Inflammatory macrophage treated with lipopolysaccharide for 4 hours (primary cell): ENCODE measurements at regions not wholly inside any gene's neighbourhood (a gene's known extent, or its start where the extent isn't known, plus 50 kb on each side); places are given as distances from the start of the nearest gene placed in this dataset.
"Not testable (repeated sequence)": the region's sequence is repeated elsewhere in the genome, so short reads cannot be mapped to it uniquely, and the experiment has no call there.

ENCODE experiments used
- DNase-seq: peaks from one replicate; pipeline ENCODE4 v3.0.0-alpha.2; 2020

DNA sequence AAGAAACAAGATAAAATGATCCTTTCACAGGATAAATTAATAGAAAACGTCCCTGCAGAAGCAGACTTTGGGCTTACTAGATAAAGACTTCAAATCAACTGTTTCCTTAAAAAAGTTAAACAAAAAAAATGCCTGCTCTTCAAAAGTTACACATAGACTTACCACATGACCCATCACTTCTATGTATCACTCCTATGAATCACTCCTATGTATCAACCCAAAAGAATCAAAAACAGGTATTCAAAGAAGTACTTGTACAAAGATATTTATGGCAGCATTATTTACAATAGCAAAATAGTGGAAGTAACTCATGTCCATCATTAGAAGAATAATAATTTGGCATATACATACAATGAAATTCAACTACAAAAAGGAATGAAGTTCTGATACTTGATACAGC lies 56.3 kb upstream of the PRDM9 start:
- no peak for DNase-seq

DNA sequence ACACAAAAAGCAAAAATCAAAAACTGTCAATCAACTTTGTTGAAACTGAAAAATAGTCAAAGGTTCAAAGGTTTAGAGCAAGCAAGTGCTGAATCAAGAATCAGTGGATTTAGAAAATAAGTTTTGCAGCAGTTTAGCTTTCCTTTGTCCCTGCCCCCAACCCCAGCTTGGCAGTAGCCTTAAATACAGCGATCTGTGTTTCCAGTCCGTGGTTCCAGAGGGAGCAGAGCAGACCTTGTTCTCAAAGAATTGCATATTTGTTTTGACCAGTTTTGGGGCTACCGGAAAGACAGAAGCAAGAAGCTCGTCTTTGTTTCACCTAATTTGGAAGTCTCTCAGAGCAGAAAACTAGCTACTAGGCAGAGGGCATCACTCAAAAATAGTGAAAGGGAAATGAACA lies 57.2 kb upstream of the PRDM9 start:
- no peak for DNase-seq

DNA sequence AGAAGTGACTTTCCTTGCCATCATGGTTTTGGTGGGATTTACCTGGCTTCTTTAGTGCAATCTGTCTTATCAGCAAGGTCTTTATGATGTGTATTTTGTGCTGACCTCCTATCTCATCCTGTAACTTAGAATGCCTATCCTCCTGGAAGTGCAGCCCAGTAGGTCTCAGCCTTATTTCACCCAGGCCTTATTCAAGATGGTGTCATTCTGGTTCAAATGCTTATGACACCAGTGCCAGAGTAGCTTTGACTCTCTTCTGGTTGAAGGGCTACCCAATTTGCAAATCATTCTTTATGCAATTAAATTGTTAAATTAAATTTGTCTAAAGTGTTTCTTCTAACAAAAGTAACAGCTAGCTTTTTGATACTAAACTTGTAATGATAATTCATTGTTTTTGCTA lies 58.8 kb upstream of the PRDM9 start:
- no peak for DNase-seq

DNA sequence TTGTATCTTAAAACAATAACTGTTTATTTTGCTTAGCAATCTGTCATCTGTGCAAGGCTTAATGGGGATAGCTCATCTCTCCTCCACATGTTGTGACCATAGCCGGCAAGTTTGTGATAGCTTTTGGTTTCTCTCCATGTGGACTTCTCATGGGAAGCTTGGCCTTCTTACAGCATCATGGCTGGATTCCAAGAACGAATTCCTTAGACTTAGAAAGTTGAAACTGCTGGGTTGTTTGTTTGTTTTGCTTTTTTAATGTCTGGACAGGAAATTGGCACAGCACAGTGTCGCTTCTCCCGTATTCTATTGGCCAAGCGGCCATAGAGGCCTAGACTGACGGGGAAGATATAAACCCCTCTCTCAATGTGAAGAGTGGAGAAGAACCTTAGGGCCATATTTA lies 61.0 kb upstream of the PRDM9 start:
- DNase-seq = no peak

- no peak for DNase-seq
Measured at GRCh38 chr5:23445573-23445972, 61.8 kb upstream of the PRDM9 start.

- no peak for DNase-seq
Measured at GRCh38 chr5:23440703-23441102, 66.7 kb upstream of the PRDM9 start.

DNA sequence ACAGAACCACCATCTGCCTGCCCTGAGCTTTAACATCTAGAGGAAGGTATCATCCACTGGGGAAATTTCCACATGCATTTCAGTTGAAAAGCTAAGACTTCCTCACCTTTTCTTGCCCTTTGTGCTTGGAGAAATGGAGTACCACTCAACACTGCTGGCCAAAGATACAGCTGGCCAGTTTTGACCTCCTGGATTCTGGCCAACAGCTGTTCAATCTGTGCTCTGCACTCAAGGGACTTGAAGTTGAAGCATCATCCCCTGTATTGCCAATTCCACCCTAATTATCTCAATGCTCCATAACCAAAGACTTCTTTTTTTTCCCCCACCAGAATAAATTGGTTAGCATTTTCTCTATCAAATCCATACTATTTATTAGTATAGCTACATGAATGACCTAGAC lies 70.4 kb upstream of the PRDM9 start:
- no peak for DNase-seq

DNA sequence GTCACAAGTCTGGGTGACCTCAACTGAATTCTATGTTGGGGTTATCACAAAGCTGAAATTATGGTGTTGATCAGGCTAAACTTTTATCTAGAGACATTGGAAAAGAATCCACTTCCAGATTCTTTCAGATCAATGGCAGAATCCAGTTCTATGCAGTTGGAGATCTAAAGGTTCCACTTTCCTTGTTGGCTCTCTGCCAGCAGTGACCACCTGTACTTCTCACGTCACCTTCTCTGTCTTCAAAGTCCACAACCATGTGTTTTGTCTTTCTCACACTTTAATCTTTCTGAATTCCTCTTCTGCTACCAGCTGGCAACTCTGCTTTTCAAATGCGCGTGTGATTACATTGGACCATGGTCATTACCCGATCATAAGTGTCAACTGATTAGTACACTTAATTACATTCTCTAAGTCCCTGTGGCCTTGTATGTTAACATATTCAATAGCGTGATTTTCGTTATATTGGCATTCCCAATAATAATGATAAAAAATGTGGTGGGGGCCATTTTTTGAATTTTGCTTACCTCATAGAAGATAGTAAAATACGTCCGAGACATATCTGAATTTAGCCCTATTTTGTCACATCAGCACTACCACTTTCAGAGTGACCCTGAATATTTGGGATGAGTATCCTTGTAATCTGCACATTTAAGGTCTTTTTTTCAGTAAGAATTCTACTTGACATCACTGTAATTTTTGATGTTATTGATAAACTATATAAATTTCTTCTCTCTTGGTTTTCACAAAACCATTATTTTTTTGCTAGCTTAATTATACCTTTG lies 73.7 kb upstream of the PRDM9 start:
- no peak for DNase-seq

DNA sequence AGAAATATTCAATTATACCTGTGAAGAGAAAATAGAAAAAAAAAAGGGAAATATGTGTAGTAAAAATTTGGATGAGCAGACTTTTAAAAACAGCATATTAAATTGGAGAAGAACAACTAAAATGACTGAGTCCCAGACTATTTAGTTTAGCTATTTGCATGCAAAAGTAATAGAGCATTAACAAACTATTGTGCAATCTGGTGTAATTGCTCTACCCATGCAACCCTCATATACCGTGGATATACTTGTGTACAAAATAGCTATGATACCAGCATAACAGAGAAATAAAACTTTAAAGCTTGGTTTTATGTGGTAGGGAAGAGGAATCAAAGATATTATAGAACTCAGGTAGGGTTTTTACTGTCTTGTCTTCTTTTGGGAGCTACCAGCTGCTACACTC lies 78.7 kb upstream of the PRDM9 start:
- DNase-seq = no peak

DNA sequence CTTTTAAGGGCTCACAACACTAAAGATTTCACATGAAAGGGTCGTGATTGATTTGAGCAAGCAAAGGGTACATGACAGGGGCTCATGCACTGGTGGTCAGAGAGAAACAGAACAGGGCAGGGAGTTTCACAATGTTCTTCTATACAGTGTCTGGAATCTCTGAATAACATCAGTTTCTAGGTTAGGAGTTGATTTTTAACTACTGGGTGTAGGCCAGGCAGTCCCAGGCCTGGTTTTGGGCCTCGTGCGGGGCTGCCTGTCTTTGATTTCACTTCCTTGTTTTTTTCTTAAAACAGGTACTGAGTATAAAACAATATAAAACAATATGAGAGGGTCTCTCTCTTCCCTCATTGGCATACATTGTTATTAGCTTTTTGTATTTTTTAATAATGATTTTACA lies 87.2 kb upstream of the PRDM9 start:
- DNase-seq = not testable (repeated sequence)

- no peak for DNase-seq
Measured at GRCh38 chr5:23419115-23419514, 88.3 kb upstream of the PRDM9 start.

DNA sequence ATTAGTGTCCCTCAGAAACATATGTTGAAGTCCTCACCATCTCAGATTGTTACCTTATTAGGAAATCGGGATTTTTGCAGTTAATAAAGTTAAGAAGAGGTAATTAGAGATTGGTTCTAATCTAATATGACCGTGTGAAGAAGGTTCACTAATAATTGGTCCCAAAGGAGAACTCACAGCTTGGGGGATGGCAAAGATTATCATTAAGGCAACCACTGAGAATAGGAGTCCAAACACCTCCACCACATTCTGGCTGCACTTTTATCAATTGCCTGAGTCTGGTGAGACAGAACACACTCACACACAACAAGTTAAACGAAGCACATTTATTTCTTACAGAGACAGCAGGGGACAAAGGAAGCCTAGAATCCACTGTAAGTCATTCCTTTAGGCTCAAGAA lies 94.9 kb upstream of the PRDM9 start:
- no peak for DNase-seq

DNA sequence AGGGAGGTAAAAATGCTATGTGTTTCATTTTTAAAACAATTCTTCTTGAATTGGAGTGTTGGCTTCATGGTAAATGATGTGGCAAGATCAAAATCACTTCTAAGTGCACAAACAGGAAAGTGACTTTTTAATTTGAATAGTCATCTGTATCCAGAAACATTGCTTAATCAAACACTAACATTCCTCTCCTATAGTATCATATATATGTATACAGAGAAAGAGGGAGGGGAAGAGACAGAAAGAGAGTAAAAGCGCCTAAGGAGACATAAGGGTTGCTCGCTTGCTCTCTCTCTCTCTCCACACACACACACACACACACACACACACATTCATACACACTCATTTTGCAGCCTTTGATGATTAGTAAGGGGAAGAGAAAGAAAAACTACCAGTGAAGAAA lies 95.4 kb upstream of the PRDM9 start:
- no peak for DNase-seq

DNA sequence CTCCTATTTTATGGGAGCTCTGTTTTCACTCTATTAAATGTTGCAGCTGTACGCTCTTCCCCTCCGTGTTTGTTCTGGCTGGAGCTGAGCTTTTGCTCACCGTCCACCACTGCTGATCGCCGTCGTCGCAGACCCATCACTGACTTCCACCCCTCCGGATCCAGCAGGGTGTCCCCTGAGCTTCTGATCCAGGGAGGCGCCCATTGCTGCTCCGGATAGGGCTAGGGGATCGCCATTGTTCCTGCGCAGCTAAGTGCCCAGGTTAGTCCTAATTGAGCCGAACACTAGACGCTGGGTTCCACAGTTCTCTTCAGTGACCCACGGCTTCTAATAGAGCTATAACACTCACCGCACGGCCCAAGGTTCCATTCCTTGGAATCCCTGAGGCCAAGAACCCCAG lies 96.2 kb upstream of the PRDM9 start:
- no peak for DNase-seq

DNA sequence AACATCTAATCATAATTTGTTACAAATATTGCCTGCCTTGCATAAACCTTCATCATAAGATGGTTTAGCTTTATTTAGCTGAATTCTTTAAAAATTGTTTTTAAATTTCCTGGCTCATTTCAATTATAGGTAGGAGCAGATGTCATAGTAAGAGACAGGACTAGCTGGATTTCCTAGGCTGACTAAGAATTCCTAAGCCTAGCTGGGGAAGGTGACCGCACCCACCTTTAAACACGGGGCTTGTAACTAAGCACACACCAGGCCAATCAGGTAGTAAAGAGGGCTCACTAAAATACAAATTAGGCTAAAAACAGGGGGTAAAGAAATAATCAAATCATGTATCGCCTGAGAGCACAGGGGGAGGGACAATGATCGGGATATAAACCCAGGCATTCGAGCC lies 96.6 kb upstream of the PRDM9 start:
- DNase-seq = not testable (repeated sequence)

DNA sequence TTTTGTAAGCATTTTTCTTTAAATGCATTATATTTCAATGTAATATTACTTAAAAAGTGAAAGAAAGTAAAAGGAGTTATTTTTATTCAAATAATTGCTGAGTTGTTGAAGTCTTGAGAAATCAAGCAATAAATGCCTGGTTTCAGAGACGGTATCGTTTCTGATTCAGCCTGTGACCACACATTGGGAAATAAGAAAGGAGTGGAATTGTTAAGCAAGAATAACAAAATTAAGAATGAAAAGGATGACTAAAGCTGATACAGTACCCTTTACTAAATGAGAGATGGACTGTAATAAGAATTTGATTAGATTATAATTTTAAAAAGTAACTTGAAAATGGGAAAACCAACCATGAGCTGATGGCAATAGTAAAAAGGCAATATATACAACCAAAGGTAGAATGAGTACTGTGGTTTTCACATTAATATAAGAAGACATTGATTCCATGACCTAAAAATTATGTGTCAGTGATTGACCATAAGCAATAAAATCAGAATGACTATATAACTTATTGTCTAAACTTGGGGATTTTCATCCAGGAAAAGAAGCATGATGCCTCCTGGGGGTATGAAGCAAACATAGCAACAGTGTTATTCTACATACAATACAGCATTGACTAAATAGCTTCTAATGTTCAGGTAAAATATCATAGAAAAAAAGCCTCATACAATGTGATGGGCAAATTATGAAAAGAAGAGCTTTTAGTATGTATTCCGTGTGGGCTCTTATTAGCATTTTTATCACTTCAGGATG lies 101.9 kb upstream of the PRDM9 start:
- DNase-seq = no peak

GRCh38 chr5:23402585-23402984 lies 104.8 kb upstream of the PRDM9 start:
- DNase-seq = no peak

GRCh38 chr5:23400951-23401350 lies 106.5 kb upstream of the PRDM9 start:
- DNase-seq = no peak

DNA sequence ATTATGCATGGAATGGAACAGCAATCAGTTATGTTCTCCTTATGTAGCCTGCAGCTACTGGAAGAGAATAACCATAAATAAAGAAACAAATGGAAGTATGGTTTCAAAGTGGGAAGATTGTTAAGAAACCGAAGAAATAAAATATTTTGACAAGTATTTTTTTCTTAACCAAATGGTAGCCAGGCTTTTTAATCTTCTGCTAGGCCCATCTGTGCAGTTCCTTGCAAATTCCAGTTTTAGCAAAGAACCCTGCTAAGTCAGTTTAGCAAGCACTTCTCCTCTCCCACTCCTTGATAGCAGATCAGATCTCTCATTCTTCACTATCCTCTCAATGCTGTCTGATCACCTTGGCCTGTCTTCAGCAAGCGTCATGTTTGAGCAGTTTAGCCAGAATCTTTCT lies 111.1 kb upstream of the PRDM9 start:
- DNase-seq = no peak

- DNase-seq = no peak
Measured at GRCh38 chr5:23389291-23390101, 117.9 kb upstream of the PRDM9 start.

DNA sequence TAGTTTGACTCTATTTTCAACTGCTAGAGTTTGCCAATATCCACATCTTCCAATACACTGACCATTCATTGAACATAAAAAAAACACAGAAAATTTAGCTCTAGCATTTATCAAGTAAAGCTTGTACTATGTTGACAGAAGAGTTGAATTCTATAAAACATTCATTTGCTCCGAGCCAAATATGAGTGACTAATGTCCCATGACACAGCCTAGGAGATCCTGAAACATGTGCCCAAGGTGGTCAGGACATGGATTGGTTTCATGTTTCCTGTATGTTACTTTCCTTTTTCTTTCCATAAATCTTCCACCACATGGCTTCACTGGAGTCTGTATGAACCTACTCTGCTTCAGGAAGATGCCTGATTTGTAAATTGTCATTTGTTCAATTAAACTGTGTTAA lies 122.4 kb upstream of the PRDM9 start:
- no peak for DNase-seq

- DNase-seq = no peak
Measured at GRCh38 chr5:23372177-23372576, 135.2 kb upstream of the PRDM9 start.

- no peak for DNase-seq
Measured at GRCh38 chr5:23368393-23368792, 139.0 kb upstream of the PRDM9 start.

- no peak for DNase-seq
Measured at GRCh38 chr5:23367874-23368273, 139.5 kb upstream of the PRDM9 start.
